ENCODE measurements at regions not wholly inside any gene's neighbourhood (a gene's known extent, or its start where the extent isn't known, plus 50 kb on each side); places are given as distances from the start of the nearest gene placed in this dataset.
"Not testable (repeated sequence)": the region's sequence is repeated elsewhere in the genome, so short reads cannot be mapped to it uniquely, and the experiment has no call there.

DNA sequence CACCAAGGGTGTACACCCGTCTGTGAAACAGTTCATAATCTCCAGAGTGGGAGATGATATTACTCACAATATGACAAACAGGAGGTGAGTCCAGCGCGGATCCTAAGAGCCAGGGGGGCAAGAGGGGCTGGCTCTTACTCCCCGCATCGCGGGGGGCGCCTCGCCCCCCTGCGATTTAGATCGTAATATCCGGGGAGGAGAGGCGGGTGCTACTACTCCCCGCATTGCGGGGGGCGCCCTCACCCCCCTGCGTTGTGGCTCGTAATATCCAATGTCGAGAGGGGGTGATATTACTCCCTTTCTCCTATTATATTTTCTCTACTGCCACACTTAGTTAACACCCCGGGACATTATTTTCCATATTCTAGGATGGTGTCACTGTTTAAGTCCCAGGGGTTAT is 131.9 kb downstream of the ADRA2C start:
- H3K4me1 ChIP-seq (ENCODE audit: control insufficient read depth, insufficient read depth, low read length) = no peaks in the 10 kb centered on the region
- no peaks in the 10 kb centered on the region for H3K9me3 ChIP-seq (ENCODE audit: control insufficient read depth, low read length)
- DNase-seq (no peak), ATAC-seq (no peak)
- 84% methylated on average over 19 of the region's 19 CpGs for WGBS
- no peak overlapping the region for H3K27ac ChIP-seq (ENCODE audit: low read length)
- H3K4me3 ChIP-seq (ENCODE audit: low read length) = no peak overlapping the region
- H3K27me3 ChIP-seq (ENCODE audit: control insufficient read depth, insufficient read depth) = no peaks in the 10 kb centered on the region
- intact Hi-C loops (cut with DNase I) = no loop called here

DNA sequence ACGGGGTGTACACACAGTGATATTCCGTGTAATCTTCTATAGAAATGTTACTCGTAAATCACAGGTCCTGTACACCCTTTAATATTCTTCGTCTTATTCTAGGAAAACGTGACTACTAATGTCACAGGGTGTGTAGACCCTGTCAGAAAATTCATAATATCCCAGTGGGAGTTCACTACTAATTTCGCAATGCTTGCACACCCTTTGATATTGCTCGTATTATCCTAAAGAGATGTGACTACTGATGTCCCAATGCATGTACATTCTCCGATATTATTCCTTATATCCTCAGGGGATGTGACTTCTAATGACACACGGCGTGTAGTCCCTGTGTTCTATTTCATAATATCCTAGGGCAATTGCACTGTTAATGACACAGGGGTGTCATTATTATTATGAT is 132.7 kb downstream of the ADRA2C start:
- DNase-seq; H3K4me1 ChIP-seq (ENCODE audit: control insufficient read depth, insufficient read depth, low read length); H3K4me3 ChIP-seq (ENCODE audit: low read length); H3K9me3 ChIP-seq (ENCODE audit: control insufficient read depth, low read length); intact Hi-C loops (cut with DNase I); ATAC-seq; H3K27me3 ChIP-seq (ENCODE audit: control insufficient read depth, insufficient read depth); H3K27ac ChIP-seq (ENCODE audit: low read length): not testable (repeated sequence)
- WGBS = 86% methylated on average over 10 of the region's 10 CpGs

DNA sequence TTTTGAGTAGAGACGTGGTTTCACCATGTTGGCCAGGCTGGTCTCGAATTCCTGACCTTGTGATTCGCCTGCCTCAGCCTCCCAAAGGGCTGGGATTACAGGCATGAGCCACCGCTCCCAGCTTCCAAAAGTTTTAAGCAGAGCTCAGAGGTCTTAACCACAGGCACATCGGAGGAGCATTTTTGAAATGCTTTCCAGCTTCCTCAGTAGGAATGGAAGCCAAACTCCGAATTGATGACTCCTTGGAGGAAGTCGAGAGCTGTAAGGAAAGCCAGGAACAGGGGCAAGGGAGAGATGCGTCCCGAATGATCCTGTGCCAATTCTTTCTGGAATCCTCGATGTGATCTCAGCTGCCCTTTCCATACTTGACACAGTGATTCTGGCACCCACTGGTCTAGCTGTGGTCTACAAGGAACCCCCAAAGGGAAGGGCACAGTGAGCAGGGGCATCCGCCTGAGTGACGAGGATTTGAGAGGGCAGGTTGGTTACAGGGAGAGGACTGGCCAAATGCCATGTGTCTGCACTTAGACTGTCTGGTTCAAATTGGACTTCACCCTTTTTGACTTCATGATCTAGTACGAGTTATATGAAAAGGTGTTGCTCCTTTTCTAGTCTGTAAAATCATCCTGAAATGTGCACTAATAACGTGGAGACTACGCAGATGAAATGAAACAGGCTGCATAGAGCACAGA is 138.2 kb downstream of the ADRA2C start:
- ATAC-seq; H3K4me1 ChIP-seq (ENCODE audit: control insufficient read depth, insufficient read depth, low read length); H3K9me3 ChIP-seq (ENCODE audit: control insufficient read depth, low read length); DNase-seq; H3K27me3 ChIP-seq (ENCODE audit: control insufficient read depth, insufficient read depth); intact Hi-C loops (cut with DNase I); H3K4me3 ChIP-seq (ENCODE audit: low read length); H3K27ac ChIP-seq (ENCODE audit: low read length): not testable (repeated sequence)
- 56% methylated on average over 14 of the region's 15 CpGs for WGBS

DNA sequence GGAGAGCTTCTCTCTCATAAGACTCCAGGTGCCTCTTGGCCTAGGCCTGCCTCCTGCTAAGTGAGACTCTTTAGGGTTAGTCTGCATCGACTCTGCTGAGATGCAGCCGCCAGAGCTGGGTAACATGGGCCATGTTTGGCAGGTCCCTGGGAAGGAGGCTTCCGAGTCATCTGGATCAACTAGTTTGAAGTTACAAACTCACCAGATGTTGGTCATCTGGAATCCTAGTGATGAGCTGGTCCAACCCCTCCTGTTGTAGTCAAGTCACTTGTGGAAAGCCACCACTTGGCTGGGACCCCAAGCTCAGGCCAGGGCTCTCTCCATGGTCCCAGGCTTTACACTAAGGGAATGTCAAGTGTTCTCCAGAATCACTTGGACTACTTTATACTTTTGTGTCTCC is 143.4 kb downstream of the ADRA2C start:
- H3K27me3 ChIP-seq (ENCODE audit: control insufficient read depth, insufficient read depth); H3K27ac ChIP-seq (ENCODE audit: low read length); H3K9me3 ChIP-seq (ENCODE audit: control insufficient read depth, low read length); H3K4me3 ChIP-seq (ENCODE audit: low read length); intact Hi-C loops (cut with DNase I); ATAC-seq; DNase-seq; H3K4me1 ChIP-seq (ENCODE audit: control insufficient read depth, insufficient read depth, low read length): not testable (repeated sequence)
- 88% methylated on average over 3 of the region's 3 CpGs for WGBS

DNA sequence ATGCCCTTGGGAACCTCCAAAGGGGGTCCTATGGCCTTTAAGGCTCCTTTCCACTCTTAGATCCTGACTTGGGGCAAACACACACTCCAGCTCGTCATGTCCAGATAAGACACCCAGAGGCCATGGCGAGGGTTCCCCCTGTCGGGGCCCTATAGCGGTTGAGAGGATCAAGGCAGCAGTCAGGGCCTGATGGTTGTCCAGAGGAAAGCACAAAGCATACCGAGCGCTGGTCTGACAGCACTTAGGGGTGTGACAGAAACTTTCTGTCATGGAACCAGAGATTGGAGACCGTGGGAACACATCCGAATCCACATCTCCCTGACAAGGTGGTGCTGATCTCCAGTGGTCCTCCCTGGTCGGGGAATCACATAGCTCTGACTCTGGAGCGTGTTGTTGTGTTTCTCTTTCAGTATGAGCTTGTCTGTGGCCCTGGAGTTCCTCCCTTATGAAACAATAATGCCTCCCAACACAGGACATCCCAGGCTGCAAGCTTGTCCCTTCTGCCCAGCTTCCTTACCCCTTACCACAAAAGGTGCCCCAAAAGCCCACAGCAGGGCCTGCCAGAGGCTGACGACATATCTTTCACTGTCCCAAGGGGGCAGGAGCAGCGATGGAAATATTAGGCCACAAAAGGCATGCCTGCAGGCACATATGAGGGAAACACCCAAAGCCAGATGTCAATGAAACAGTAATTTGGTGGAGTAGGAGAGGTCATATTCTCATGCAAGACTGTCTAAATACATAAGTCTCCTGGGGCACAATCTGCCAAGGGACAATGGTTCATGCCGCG is 144.2 kb downstream of the ADRA2C start:
- 49% methylated on average over 14 of the region's 14 CpGs for WGBS
- H3K27me3 ChIP-seq (ENCODE audit: control insufficient read depth, insufficient read depth); H3K9me3 ChIP-seq (ENCODE audit: control insufficient read depth, low read length); intact Hi-C loops (cut with DNase I); H3K4me1 ChIP-seq (ENCODE audit: control insufficient read depth, insufficient read depth, low read length); ATAC-seq; DNase-seq; H3K27ac ChIP-seq (ENCODE audit: low read length); H3K4me3 ChIP-seq (ENCODE audit: low read length): not testable (repeated sequence)

DNA sequence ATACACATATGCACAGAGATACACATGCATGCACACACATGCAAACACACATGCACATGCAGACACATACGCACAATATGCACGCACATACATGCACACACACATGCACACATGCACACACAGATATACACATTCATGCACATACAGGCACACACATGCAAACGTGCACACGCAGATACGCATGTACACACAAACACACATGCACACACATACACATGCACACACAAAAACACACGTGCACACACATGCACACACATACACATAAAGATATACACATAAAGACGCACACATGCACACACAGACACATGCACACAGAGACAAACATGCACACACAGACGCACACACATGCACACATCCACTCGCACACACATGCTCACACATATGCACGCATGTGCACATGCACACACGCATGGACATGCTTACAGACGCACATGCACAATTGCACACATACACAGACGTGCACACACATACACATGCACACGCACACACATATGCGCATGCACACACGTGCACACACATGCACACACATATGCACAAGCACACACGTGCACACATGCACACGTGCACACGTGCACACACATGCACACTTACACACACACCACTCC is 145.2 kb downstream of the ADRA2C start:
- intact Hi-C loops (cut with DNase I) = no loop called here
- WGBS = 84% methylated on average over 19 of the region's 19 CpGs
- ATAC-seq = no peak

DNA sequence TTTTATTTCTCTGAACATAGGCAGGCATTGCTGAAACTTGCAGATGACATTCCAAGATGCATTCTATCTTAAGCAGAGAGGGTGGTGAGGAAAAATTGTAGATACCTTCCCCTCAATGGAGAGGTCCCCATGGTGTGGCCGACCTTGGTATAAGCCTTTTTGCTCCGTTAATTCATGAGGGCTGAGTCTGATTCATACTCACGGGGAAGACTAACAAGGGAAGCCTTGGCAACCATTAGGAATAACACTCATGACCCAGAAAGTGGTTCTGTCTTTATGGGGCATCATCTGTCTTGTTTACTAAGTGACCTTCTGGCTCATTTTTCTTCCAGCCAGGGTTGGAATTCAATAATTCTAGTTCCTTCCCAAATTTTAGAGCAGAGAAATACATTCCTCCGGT is 148.3 kb downstream of the ADRA2C start:
- DNase-seq; H3K4me1 ChIP-seq (ENCODE audit: control insufficient read depth, insufficient read depth, low read length); H3K9me3 ChIP-seq (ENCODE audit: control insufficient read depth, low read length); intact Hi-C loops (cut with DNase I); H3K4me3 ChIP-seq (ENCODE audit: low read length); H3K27ac ChIP-seq (ENCODE audit: low read length); ATAC-seq; H3K27me3 ChIP-seq (ENCODE audit: control insufficient read depth, insufficient read depth): not testable (repeated sequence)
- 84% methylated on average over 4 of the region's 4 CpGs for WGBS

More for the DNA sequence above, 145.2 kb downstream of the ADRA2C start:
- Histone ChIP-seq H3K4me1 (ENCODE audit: control insufficient read depth, insufficient read depth, low read length) (no peaks in the 10 kb centered on the region), H3K4me3 (ENCODE audit: low read length) (no peak overlapping the region), H3K27me3 (ENCODE audit: control insufficient read depth, insufficient read depth) (no peaks in the 10 kb centered on the region), H3K27ac (ENCODE audit: low read length) (no peak overlapping the region), H3K9me3 (ENCODE audit: control insufficient read depth, low read length) (no peaks in the 10 kb centered on the region)
- no peak for DNase-seq

DNA sequence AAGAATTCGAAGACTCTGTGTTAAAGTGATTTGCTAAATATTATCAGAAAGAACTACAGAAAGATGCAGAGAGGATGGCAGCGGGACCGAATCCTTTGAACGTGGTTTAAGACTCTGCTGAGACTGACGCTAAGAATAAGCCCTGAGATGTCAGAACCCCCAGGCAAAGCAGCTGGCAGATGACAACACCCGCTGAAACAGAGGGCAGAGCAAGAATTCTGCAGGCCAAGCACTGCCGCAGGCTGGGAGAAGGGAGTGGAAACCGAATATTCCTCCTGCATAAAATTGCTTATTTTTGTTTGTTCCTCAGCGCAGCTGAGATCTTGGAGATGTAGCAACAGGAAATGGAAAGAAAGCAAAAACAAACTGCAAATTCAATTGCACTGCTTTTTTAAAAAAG is 153.3 kb downstream of the ADRA2C start:
- H3K27me3 ChIP-seq (ENCODE audit: control insufficient read depth, insufficient read depth); H3K27ac ChIP-seq (ENCODE audit: low read length); H3K4me1 ChIP-seq (ENCODE audit: control insufficient read depth, insufficient read depth, low read length); ATAC-seq; H3K4me3 ChIP-seq (ENCODE audit: low read length); H3K9me3 ChIP-seq (ENCODE audit: control insufficient read depth, low read length); DNase-seq; intact Hi-C loops (cut with DNase I): not testable (repeated sequence)
- 43% methylated on average over 9 of the region's 9 CpGs for WGBS

DNA sequence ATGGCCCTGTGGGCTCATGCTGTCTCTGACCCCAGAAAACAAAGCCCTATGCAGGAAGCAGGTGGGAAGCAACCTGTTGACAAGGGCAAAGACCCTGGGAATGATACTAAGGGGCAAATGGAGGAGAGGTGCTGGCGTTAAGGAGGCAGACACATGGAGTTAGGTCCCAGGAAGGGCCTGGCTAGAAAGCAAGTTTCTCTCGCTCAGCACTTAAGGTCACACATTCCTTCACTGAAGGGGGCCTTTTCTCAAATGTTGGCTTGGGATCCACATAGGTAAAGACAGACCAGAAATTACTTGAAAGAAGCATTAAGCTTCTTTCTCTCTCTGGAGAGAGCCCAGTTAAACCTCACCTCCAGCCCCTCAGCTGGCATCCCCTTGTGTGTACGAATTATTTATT is 155.7 kb downstream of the ADRA2C start:
- H3K27ac ChIP-seq (ENCODE audit: low read length); H3K4me3 ChIP-seq (ENCODE audit: low read length); H3K27me3 ChIP-seq (ENCODE audit: control insufficient read depth, insufficient read depth); H3K9me3 ChIP-seq (ENCODE audit: control insufficient read depth, low read length); H3K4me1 ChIP-seq (ENCODE audit: control insufficient read depth, insufficient read depth, low read length); DNase-seq; intact Hi-C loops (cut with DNase I); ATAC-seq: not testable (repeated sequence)
- WGBS = 77% methylated on average over 3 of the region's 3 CpGs

DNA sequence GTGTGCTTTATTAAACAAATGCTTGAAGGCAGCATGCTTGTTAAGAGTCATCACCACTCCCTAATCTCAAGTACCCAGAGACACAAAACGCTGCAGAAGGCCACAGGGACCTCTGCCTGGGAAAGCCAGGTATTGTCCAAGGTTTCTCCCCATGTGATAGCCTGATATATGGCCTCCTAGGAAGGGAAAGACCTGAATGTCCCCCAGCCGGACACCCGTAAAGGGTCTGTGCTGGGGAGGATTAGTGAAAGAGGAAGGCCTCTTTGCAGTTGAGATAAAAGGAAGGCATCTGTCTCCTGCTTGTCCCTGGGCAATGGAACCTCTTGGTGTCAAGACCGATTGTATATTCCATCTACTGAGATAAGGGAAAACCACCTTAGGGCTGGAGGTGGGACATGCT is 159.7 kb downstream of the ADRA2C start:
- DNase-seq = not testable (repeated sequence)
- 41% methylated on average over 4 of the region's 4 CpGs for WGBS

DNA sequence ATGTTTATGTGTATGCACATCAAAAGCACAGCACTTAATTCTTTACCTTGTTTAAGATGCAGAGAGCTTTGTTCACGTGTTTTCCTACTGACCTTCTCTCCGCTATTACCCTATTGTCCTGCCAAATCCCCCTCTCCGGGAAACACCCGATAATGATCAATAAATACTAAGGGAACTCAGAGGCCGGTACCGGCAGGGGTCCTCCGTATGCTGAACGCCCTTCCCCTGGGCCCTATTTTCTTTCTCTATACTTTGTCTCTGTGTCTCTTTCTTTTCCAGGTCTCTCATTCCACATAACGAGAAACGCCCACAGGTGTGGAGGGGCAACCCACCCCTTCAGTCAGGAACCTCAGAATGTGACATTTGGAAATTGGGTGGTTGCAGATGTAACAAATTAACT is 160.1 kb downstream of the ADRA2C start:
- intact Hi-C loops (cut with DNase I); H3K27me3 ChIP-seq (ENCODE audit: control insufficient read depth, insufficient read depth); ATAC-seq; DNase-seq; H3K9me3 ChIP-seq (ENCODE audit: control insufficient read depth, low read length); H3K27ac ChIP-seq (ENCODE audit: low read length); H3K4me1 ChIP-seq (ENCODE audit: control insufficient read depth, insufficient read depth, low read length); H3K4me3 ChIP-seq (ENCODE audit: low read length): not testable (repeated sequence)
- WGBS = 71% methylated on average over 10 of the region's 10 CpGs

More for the DNA sequence above, 159.7 kb downstream of the ADRA2C start:
- intact Hi-C loops (cut with DNase I); H3K27ac ChIP-seq (ENCODE audit: low read length); H3K4me1 ChIP-seq (ENCODE audit: control insufficient read depth, insufficient read depth, low read length); H3K4me3 ChIP-seq (ENCODE audit: low read length); ATAC-seq; H3K27me3 ChIP-seq (ENCODE audit: control insufficient read depth, insufficient read depth); H3K9me3 ChIP-seq (ENCODE audit: control insufficient read depth, low read length): not testable (repeated sequence)
